Heart right ventricle (tissue), 16 donors: ENCODE measurements at regions not wholly inside any gene's neighbourhood (a gene's known extent, or its start where the extent isn't known, plus 50 kb on each side); places are given as distances from the start of the nearest gene placed in this dataset.

Source experiments
- ATAC-seq, 8 donors: fragments of 200-7000 bp; cut with Tn5 transposase; one replicate each; pipeline ENCODE4 v1.9.1; 2020; ENCODE audit warnings: mild to moderate bottlenecking in 8 of 8, moderate library complexity in 8 of 8, moderate number of reproducible peaks in 1 of 8
- DNase-seq, 2 donors: peaks; one replicate each; pipeline ENCODE4 v3.0.0-alpha.2; 2020
- H3K27ac ChIP-seq, 10 donors: fragments of 200-600 bp; sonication (generic) in 2 of 10; one replicate each; pipeline versions ENCODE4 v1.5.0 to v1.8.0; 2020 to 2022; ENCODE audit warnings: mild to moderate bottlenecking in 3 of 10
- H3K27me3 ChIP-seq, 7 donors: fragments of 200-600 bp; one replicate each; pipeline ENCODE4 v1.8.0; 2021 to 2022; ENCODE audit warnings: mild to moderate bottlenecking in 2 of 7
- H3K36me3 ChIP-seq, 9 donors: fragments of 200-600 bp; sonication (generic) in 1 of 9; one replicate each; pipeline versions ENCODE4 v1.5.0 to v1.8.0; 2020 to 2022; ENCODE audit warnings: mild to moderate bottlenecking in 2 of 9
- H3K4me1 ChIP-seq, 9 donors: fragments of 200-600 bp; sonication (generic) in 1 of 9; one replicate each; pipeline versions ENCODE4 v1.5.0 to v1.8.0; 2020 to 2022; ENCODE audit warnings: mild to moderate bottlenecking in 4 of 9
- H3K4me3 ChIP-seq, 10 donors: fragments of 200-600 bp; sonication (generic) in 2 of 10; one replicate each; pipeline versions ENCODE4 v1.5.0 to v1.8.0; 2020 to 2022; ENCODE audit warnings: mild to moderate bottlenecking in 7 of 10, moderate library complexity in 2 of 10
- H3K9me3 ChIP-seq, 11 donors: fragments of 200-600 bp in 10 of 11; sonication (generic) in 2 of 11; one replicate each; pipeline versions ENCODE4 v1.5.0 to v1.8.0; 2013 to 2022; ENCODE audit warnings: mild to moderate bottlenecking in 2 of 11, control low read depth in 1 of 11, moderate library complexity in 1 of 11
- CTCF ChIP-seq, 9 donors: fragments of 200-600 bp; sonication (generic) in 2 of 9; IDR thresholded peaks; one replicate each; pipeline versions ENCODE4 v1.5.0 to v1.8.0; 2021 to 2022; ENCODE audit warnings: antibody characterized with exemption in 9 of 9, mild to moderate bottlenecking in 5 of 9, moderate library complexity in 1 of 9
- WGBS, 2 donors: extraction: QIAGEN DNeasy Blood & Tissue Kit; methylation state at CpG; one replicate each; pipeline ENCODE4 v1.1.7; 2013; ENCODE audit warnings: inconsistent platforms in 1 of 2; 5-methylcytosine and 5-hydroxymethylcytosine counted together
- intact Hi-C, 10 donors: fragments of 100-400 bp; cut with DNase I; formaldehyde crosslinking; loops; one replicate each; pipeline versions ENCODE4 v1.11.1 to v1.14.2; 2022
- donor health status: Arrhythmogenic right ventricular cardiomyopathy.
- donor health status: ischemic (EF 13 %, LVEDD 7.1; RV severe dilation, severe dysfunction).
- donor health status: healthy with polysubstance abuse.
- donor health status: DM: no; HTN: yes; CAD: no.
- donor health status: DM: no; HTN: no; CAD: no.
- donor health status: ischemic (EF 25% LVEDD 6.9; RV normal size, moderate dysfunction).
- donor health status: ischemic (EF 25% LVEDD 5.7; RV mildly dilated, moderate dysfunction).
- donor health status: healthy.
- donor health status: DM: yes; HTN: yes; CAD: no.
- donor health status: Ischemic cardiomyopathy.
- donor health status: ischemic (EF 35%, LVEDD 5.7; RV mildly dilated, moderate dysfunction).
- donor health status: nonischemic (EF 11% LVEDD 7.7; RV severe dilation, severe dysfunction).
- donor health status: DM: yes; HTN: yes; CAD: no.
- donor health status: PGD.
- donor health status: ischemic (EF 29% LVEDD 5.4; RV normal size, mild dysfunction).
- donor health status: nonischemic (EF 23%, LVEDD 6.1; RV moderate dilation, normal function).

GRCh38 chr4:83662204-83662603 is 126.3 kb downstream of the GPAT3 start:
- no peak for TF ChIP-seq CTCF (IDR thresholded peaks at IDR 0.05)
- H3K27ac ChIP-seq = no peak overlapping the region
- no peaks in the 10 kb centered on the region for H3K4me1 ChIP-seq
- H3K9me3 ChIP-seq = no peaks in the 10 kb centered on the region
- intact Hi-C loops = no loop called here
- H3K36me3 ChIP-seq = no peaks in the 10 kb centered on the region
- WGBS, 2 donors = 41 to 57% methylated on average over 2 of the region's 2 CpGs
- peaks cover 0 to 3% (median 0%) of the 10 kb centered on the region in 7 donors for H3K27me3 ChIP-seq
- no peak for ATAC-seq
- no peak overlapping the region for H3K4me3 ChIP-seq
- no peak for DNase-seq

- Histone ChIP-seq H3K27ac (no peak overlapping the region), H3K27me3 (peaks cover 0 to 3% (median 0%) of the 10 kb centered on the region in 7 donors), H3K9me3 (no peaks in the 10 kb centered on the region), H3K4me1 (no peaks in the 10 kb centered on the region), H3K4me3 (no peak overlapping the region), H3K36me3 (no peaks in the 10 kb centered on the region)
- no peak for TF ChIP-seq CTCF (IDR thresholded peaks at IDR 0.05)
- 78 to 86% methylated on average over 2 of the region's 2 CpGs for WGBS, 2 donors
- no peak for ATAC-seq
- DNase-seq = no peak
- intact Hi-C loops = no loop called here
These were observed 125.5 kb downstream of the GPAT3 start for GRCh38 chr4:83661359-83661758.

GRCh38 chr4:83660578-83660977 is 124.7 kb downstream of the GPAT3 start:
- WGBS, 2 donors = 38 to 44% methylated on average over 2 of the region's 2 CpGs
- TF ChIP-seq CTCF (IDR thresholded peaks at IDR 0.05) = no peak
- DNase-seq = no peak
- Histone ChIP-seq H3K27me3 (peaks cover 0 to 3% (median 0%) of the 10 kb centered on the region in 7 donors), H3K36me3 (no peaks in the 10 kb centered on the region), H3K27ac (no peak overlapping the region), H3K9me3 (no peaks in the 10 kb centered on the region), H3K4me3 (no peak overlapping the region), H3K4me1 (no peaks in the 10 kb centered on the region)
- no peak for ATAC-seq
- intact Hi-C loops = no loop called here

GRCh38 chr4:83658806-83659205 is 122.9 kb downstream of the GPAT3 start:
- intact Hi-C loops = loop anchor here in 1 of 10 donors (10.0 kb wide), 1 partner anchor 866 kb away; no protein-coding TSS in a partner anchor
- no peaks in the 10 kb centered on the region for H3K36me3 ChIP-seq
- H3K9me3 ChIP-seq = no peaks in the 10 kb centered on the region
- ATAC-seq (no peak), DNase-seq (no peak)
- no peak overlapping the region for H3K27ac ChIP-seq
- H3K4me1 ChIP-seq = no peaks in the 10 kb centered on the region
- WGBS, 2 donors = 53 to 58% methylated on average over 7 of the region's 7 CpGs
- no peak overlapping the region for H3K4me3 ChIP-seq
- TF ChIP-seq CTCF (IDR thresholded peaks at IDR 0.05) = no peak
- H3K27me3 ChIP-seq = no peaks in the 10 kb centered on the region
